Mammary epithelial cell (primary cell): ENCODE measurements at regions not wholly inside any gene's neighbourhood (a gene's known extent, or its start where the extent isn't known, plus 50 kb on each side); places are given as distances from the start of the nearest gene placed in this dataset.

ENCODE experiments used
- EZH2 ChIP-seq: IDR thresholded peaks from 2 replicates; pipeline ENCODE4 v1.6.1; 2012; ENCODE audit warnings: low read length, inconsistent platforms, borderline replicate concordance
- TF ChIP-seq, protein P1 (sequence below), 2 donors: IDR thresholded peaks in 1 of 2; conservative IDR thresholded peaks in 1 of 2; 2 replicates each; pipeline ENCODE4 v1.5.1; 2011 to 2012; ENCODE audit warnings: inconsistent platforms in 2 of 2, low read length in 2 of 2, mild to moderate bottlenecking in 2 of 2, control low read depth in 1 of 2, low read depth in 1 of 2; ENCODE audit not compliant: insufficient read depth in 1 of 2; ENCODE audit errors: extremely low read depth in 1 of 2

DNA sequence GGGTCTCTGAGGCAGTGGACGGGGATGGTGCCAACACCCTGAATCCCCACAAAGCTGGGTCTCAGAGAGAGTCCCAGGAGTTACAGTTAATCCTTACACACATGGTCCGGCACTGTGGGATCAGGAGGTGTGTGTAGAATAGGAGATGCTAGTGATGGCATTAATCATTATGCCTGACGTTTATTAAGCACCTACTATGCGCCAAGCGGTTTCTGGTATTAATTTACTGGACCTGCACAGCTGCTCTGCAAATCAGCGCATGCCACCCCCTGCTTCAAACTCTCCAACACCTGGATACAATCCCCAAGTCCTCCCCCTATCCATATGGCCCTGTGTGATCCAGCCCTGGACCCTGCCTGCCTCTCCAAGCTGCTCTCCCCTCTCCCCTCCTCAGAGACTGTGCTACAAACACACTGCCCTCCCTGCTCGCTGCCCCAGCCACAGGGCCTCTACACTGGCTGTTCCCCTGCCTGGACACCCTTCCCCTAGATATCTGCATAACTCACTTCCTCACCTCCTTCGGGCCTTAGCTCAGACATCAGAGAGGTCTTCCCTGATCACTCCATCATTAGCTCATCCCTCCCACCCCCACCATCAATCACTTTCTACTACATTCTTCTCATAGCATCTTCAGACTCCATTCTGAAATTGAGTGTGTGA is 86.0 kb downstream of the RFLNA start:
- TF ChIP-seq, protein P1, sequence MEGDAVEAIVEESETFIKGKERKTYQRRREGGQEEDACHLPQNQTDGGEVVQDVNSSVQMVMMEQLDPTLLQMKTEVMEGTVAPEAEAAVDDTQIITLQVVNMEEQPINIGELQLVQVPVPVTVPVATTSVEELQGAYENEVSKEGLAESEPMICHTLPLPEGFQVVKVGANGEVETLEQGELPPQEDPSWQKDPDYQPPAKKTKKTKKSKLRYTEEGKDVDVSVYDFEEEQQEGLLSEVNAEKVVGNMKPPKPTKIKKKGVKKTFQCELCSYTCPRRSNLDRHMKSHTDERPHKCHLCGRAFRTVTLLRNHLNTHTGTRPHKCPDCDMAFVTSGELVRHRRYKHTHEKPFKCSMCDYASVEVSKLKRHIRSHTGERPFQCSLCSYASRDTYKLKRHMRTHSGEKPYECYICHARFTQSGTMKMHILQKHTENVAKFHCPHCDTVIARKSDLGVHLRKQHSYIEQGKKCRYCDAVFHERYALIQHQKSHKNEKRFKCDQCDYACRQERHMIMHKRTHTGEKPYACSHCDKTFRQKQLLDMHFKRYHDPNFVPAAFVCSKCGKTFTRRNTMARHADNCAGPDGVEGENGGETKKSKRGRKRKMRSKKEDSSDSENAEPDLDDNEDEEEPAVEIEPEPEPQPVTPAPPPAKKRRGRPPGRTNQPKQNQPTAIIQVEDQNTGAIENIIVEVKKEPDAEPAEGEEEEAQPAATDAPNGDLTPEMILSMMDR (conservative IDR thresholded peaks at IDR 0.05 in 1 of 2, IDR thresholded peaks at IDR 0.05 in 1 of 2; ENCODE audit: extremely low read depth in 1 of 2, insufficient read depth in 1 of 2, low read depth in 1 of 2, low read length in 2 of 2), result no peak
- no peak for TF ChIP-seq EZH2
